ENCODE measurements at regions not wholly inside any gene's neighbourhood (a gene's known extent, or its start where the extent isn't known, plus 50 kb on each side); places are given as distances from the start of the nearest gene placed in this dataset.

GRCh38 chr5:173532689-173533250 lies 83.7 kb downstream of the BOD1 start:
- TF ChIP-seq CTCF (IDR thresholded peaks at IDR 0.05) (no peak), GABPA (IDR thresholded peaks at IDR 0.05; ENCODE audit: low read depth) (no peak), FOXJ3 (CRISPR knock-in tag; IDR thresholded peaks at IDR 0.05) (no peak), NRF1 (IDR thresholded peaks at IDR 0.05; ENCODE audit: low read depth, low read length) (no peak), CHD2 (IDR thresholded peaks at IDR 0.05; ENCODE audit: low read length, partially characterized antibody) (no peak), TAF1 (IDR thresholded peaks at IDR 0.05; ENCODE audit: borderline replicate concordance, low read depth, low read length) (no peak), ZBTB33 (IDR thresholded peaks at IDR 0.05; ENCODE audit: borderline replicate concordance, low read depth) (no peak), EZH2phosphoT487 (IDR thresholded peaks at IDR 0.05; ENCODE audit: borderline replicate concordance, low read depth) (no peak), NFIC (IDR thresholded peaks at IDR 0.05; ENCODE audit: borderline replicate concordance) (no peak), ELF1 (IDR thresholded peaks at IDR 0.05) (no peak), USF2 (IDR thresholded peaks at IDR 0.05; ENCODE audit: borderline replicate concordance, low read depth, low read length) (no peak), RFX5 (IDR thresholded peaks at IDR 0.05; ENCODE audit: low read length) (no peak), FOXM1 (IDR thresholded peaks at IDR 0.05; ENCODE audit: low read depth) (no peak), EP300 (IDR thresholded peaks at IDR 0.05; ENCODE audit: borderline replicate concordance in 1 of 2, low read depth in 1 of 2, low read length in 1 of 2) (no peak), RXRA (IDR thresholded peaks at IDR 0.05; ENCODE audit: borderline replicate concordance, low read depth) (no peak), MXI1 (IDR thresholded peaks at IDR 0.05; ENCODE audit: low read depth, low read length) (no peak), JUND (IDR thresholded peaks at IDR 0.05) (no peak), SIN3A (IDR thresholded peaks at IDR 0.05; ENCODE audit: borderline replicate concordance, low read depth, low read length) (no peak), POLR2AphosphoS5 (IDR thresholded peaks at IDR 0.05; ENCODE audit: low read depth, low read length) (no peak)
- TF ChIP-seq, protein P1, sequence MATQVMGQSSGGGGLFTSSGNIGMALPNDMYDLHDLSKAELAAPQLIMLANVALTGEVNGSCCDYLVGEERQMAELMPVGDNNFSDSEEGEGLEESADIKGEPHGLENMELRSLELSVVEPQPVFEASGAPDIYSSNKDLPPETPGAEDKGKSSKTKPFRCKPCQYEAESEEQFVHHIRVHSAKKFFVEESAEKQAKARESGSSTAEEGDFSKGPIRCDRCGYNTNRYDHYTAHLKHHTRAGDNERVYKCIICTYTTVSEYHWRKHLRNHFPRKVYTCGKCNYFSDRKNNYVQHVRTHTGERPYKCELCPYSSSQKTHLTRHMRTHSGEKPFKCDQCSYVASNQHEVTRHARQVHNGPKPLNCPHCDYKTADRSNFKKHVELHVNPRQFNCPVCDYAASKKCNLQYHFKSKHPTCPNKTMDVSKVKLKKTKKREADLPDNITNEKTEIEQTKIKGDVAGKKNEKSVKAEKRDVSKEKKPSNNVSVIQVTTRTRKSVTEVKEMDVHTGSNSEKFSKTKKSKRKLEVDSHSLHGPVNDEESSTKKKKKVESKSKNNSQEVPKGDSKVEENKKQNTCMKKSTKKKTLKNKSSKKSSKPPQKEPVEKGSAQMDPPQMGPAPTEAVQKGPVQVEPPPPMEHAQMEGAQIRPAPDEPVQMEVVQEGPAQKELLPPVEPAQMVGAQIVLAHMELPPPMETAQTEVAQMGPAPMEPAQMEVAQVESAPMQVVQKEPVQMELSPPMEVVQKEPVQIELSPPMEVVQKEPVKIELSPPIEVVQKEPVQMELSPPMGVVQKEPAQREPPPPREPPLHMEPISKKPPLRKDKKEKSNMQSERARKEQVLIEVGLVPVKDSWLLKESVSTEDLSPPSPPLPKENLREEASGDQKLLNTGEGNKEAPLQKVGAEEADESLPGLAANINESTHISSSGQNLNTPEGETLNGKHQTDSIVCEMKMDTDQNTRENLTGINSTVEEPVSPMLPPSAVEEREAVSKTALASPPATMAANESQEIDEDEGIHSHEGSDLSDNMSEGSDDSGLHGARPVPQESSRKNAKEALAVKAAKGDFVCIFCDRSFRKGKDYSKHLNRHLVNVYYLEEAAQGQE (IDR thresholded peaks at IDR 0.05; ENCODE audit: low read depth, low read length): no peak
- no peak for DNase-seq
- no peak overlapping the region for H3K4me3 ChIP-seq (ENCODE audit: low read depth in 2 of 2, low read length in 1 of 2)
- ChIA-PET POLR2A (interaction anchor here (0.8 kb wide), 1 partner anchor 13 kb away, joined by 3 read pairs; no protein-coding TSS in a partner anchor), CTCF (interaction anchor here (0.9 kb wide), 1 partner anchor 33 kb away, joined by 3 read pairs; no protein-coding TSS in a partner anchor)
- H3K4me2 ChIP-seq: no peak overlapping the region
- H3K9me2 ChIP-seq: no peaks in the 10 kb centered on the region
- H3K27me3 ChIP-seq (ENCODE audit: insufficient read depth): no peaks in the 10 kb centered on the region
- no peaks in the 10 kb centered on the region for H3F3A ChIP-seq (replicated peaks; ENCODE audit: insufficient read depth)
- no peak overlapping the region for H3K27ac ChIP-seq (ENCODE audit: low read depth in 2 of 2, low read length in 1 of 2)
- H2AFZ ChIP-seq (ENCODE audit: low read depth): no peak overlapping the region
- H3K9me3 ChIP-seq: no peaks in the 10 kb centered on the region
- no peaks in the 10 kb centered on the region for H4K20me1 ChIP-seq (ENCODE audit: insufficient read depth)
- no peaks in the 10 kb centered on the region for H3K4me1 ChIP-seq (ENCODE audit: control insufficient read depth in 1 of 2, insufficient read depth in 2 of 2, low read depth in 1 of 2, low read length in 1 of 2)
- 37% methylated on average over 6 of the region's 6 CpGs for WGBS (ENCODE audit: low lambda C conversion rate)
- H3K9ac ChIP-seq: no peak overlapping the region
- no peaks in the 10 kb centered on the region for H3K36me3 ChIP-seq (replicated peaks in 1 of 2; ENCODE audit: control insufficient read depth in 1 of 2, insufficient read depth in 2 of 2, low read length in 1 of 2)
- H3K79me2 ChIP-seq (ENCODE audit: insufficient read depth): no peaks in the 10 kb centered on the region
